NT2/D1 (cell line): ENCODE measurements at regions not wholly inside any gene's neighbourhood (a gene's known extent, or its start where the extent isn't known, plus 50 kb on each side); places are given as distances from the start of the nearest gene placed in this dataset.

Experiments used
- SUZ12 ChIP-seq: IDR thresholded peaks from 2 replicates; pipeline ENCODE4 v1.6.1; 2011; ENCODE audit not compliant: insufficient read length, insufficient read depth; ENCODE audit errors: extremely low read depth
- YY1 ChIP-seq: IDR thresholded peaks from 2 replicates; pipeline ENCODE4 v1.6.1; 2011; ENCODE audit not compliant: insufficient read length, insufficient read depth
- ZNF274 ChIP-seq: IDR thresholded peaks from 2 replicates; pipeline ENCODE4 v1.6.1; 2011; ENCODE audit warnings: mild to moderate bottlenecking, low read depth, low read length

GRCh38 chr1:199073166-199073565, 434.3 kb downstream of the PTPRC start:
- no peak for TF ChIP-seq YY1
- no peak for TF ChIP-seq SUZ12
- no peak for TF ChIP-seq ZNF274
